Dermis blood vessel endothelial cell (primary cell): ENCODE measurements at regions not wholly inside any gene's neighbourhood (a gene's known extent, or its start where the extent isn't known, plus 50 kb on each side); places are given as distances from the start of the nearest gene placed in this dataset.
A peak's percentile ranks its signal among the peaks of the same experiment; 100 is the strongest.

ENCODE experiments used
- DNase-seq: peaks from one replicate; pipeline ENCODE4 v3.0.0; 2010

DNA sequence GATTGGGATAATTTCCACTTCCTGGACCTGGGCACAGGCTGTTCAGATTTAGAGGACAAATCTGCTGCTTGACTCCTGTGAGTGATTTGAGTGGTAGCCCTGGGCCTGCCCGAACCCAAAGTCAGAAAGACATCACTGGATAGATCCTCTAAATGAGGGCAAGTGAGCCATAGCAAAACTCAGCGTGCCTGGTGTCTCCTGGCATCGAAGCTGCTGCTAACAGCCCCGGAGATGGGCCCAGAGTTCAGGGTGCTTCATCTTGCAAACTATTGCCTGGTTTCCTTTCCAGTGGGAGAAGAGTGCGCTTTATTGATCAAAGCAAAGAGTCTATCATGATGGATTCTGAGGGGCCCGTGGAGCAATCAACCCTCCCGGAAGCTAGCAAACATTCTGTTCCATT is 153.1 kb upstream of the KLHL29 start:
- no peak for DNase-seq

- no peak for DNase-seq
Observed at GRCh38 chr2:23235292-23235691, 149.7 kb upstream of the KLHL29 start.

DNA sequence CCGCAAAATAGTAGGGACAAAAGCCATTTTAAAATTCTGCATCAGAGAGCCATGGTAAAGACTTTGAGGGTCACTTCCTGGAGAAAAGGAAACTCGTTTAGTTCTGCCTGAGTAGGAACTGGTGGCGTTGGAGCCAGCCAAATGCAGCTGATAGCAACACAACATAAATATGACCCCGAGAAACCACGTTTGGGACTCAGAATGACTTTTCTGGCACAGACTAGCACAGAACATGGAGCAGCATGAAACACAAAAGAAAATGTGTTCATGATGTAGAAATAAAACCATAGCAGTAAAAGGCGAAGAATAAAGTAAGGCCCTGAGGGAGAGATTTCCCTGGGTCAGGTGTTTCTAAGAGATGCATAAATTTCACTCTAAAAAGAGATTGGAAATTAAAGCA is 149.2 kb upstream of the KLHL29 start:
- no peak for DNase-seq

DNA sequence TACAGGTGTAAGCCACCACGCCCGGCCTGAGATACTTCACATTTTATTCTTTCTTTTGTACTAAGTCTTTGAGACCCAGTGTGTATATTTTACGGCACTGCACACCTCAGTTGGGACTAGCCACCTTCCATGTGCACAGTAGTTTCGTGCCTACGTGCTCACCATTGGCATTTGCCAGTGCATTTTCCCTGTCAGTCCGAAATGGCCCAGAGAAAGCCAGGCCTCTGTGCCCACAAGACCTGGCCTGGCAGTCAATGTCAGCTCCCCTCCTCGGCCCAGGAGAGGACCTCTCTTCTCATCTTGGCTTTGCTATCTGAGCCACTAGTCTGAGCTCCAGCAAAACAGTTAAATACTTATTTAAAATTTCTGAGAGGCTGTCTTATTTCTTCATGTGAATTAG is 147.8 kb upstream of the KLHL29 start:
- DNase-seq = no peak

DNA sequence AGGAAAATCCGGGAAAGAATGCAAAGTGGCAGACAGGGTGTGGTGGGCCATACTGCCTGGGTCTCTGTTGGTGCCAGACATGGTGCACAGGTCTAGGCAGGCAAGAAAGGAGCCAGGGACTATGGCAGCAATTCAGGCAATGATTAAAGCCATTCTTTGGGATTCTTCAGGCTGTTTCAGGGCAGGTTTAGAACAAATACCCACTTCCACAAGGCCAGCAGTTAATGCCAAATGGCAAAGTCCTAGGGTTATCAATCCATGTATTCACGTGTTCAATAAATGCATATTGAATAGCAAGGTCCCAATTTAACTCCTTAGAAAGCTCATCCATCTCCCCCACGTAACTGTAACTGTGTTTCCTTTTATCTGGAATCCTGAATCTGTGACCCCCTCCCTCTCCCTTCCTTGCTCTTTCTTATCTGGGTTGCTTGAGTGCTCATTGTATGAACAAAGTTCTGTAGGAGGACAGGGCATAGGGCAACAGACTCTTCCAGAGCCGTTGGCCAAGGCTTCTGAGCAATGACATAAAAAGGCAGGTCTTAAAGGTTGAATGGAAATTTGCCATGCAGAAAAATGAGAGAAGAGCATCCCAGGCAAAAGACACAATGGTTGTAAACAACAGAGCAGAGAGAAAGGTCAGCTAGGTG is 146.8 kb upstream of the KLHL29 start:
- DNase-seq = no peak

DNA sequence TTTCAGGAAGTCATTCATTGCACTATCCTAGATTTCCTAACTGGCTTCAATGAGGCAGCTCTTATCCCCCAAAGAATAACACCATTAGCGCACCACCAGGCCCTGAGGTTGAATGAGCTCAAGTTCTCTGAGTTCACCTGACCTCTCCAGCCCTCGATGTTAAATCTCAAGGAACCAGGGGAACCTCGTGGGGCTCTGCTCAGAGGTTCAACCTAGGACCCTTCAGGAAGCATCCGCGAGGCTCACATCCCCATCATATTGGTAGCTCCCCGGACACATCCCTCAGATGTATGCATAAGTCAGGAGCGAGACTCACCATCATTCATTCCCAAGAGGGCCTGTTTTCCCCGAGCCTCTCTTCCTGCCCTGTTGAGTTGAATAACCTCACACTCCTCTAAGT is 145.6 kb upstream of the KLHL29 start:
- no peak for DNase-seq

- no peak for DNase-seq
Observed at GRCh38 chr2:23241121-23241520, 143.9 kb upstream of the KLHL29 start.

- no peak for DNase-seq
Observed at GRCh38 chr2:23241611-23242245, 143.3 kb upstream of the KLHL29 start.

DNA sequence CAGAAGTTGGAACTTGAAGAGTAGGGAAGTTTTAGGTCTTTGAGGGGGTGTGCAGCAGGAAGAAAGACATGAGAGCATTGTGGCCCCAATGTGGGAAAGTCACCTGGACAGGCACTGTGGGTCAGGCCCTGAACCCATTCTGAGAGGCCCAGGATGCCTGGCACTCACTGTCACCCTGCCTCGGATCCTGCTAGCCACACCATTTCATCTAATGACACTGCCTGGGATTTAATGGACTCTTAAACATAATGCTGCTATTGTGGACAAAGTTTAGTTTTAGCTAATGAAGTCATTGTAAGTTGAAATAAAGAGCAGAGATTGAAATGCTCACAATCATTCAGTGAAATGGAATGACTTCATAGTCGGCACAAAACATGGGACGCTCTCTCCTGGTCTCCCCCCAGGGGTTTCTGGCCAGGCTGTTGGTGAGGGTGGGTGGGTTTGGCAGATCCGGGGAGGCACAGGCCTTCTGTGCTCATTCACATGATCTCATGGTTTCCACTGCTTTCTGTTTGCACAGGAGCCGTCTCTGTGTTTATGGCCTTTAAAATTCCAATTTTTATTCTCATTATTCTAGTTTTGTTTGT is 141.8 kb upstream of the KLHL29 start:
- DNase-seq = no peak

DNA sequence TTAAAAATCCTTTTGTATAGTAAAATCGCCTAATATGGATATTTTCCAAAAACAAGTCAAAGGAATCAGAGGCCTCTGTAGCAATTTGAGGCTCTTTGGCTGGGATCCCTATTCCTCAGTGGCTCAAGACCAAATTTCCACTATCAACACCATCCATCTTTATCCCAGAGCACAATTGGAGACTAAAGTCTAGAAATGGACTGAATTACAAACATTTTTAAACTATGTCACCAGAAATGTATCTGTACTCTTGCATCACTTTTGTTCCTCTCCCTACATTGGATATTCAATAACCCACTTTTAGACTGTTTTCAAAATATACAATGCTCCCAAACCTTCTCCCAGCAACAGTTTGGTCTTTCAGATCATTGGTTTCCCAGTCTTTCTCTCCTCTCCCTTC is 140.4 kb upstream of the KLHL29 start:
- no peak for DNase-seq

DNA sequence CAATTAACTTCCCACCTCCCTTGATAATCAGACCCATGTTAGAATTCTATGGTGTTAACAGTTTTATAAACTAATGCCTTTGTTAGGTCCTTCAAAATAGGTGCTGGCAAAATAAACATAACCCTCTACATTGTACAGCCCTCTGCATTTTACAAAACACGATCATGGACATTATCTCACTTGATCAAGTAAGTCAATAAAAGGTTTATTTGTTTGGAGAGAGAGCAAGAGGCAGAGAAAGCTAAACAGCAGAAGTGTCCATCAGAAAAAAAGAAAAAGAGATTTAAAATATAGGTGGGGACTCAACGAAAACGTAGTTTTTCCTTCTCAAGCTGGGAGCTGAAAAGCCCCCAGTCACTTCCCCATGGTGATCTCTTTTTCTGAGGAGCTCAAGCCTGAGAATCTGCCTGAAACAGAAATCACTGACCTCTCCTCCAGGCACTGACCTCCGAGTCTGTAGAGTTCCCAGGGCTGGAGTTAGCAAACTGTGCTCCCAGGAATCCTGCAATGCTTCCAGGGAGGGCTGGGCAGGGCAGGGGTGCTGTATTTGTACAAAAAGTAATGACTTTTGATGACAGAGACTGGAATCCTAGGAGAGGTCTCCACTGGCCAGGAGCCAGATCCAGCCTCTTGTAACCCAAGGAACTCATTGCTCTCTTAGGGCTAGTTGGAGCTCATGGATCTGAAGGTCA is 137.8 kb upstream of the KLHL29 start:
- no peak for DNase-seq

DNA sequence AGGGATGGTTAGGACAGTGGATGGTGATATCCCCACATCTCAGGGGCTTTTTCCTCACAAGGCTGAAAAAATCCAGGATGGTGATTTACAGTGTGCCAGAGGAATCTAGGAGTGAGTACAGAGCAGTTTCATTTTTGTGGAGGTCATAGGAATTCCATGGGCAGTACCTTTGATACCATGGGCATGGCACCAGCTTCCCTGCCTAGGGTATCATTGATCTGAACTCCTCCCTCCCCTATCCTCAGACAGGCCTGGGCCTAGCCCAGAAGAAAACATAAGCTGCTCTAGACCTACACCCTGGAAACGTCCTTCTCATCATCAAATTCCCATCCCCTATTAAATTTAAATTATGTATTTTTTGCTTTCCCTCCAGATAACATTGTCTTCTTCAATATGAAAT is 136.3 kb upstream of the KLHL29 start:
- DNase-seq = no peak

DNA sequence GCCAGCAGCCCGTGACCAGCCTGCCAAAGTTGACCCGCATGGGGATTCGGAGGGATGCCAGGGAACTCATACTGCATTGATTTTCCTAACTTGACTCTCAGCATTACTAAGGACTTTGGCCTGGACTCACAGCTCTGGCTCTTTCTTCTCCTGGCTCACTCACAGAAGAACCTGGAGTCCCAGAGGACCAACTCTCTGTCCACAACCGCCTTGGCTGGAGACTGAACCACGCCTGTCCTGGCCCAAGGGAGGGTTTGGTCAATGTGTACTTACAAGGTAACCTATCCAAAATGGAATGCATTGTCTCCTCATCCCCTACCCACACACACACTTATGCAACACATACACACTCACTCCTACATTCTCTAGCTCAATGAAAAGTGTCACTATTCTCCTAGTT is 135.6 kb upstream of the KLHL29 start:
- DNase-seq = no peak

GRCh38 chr2:23250371-23250770 is 134.6 kb upstream of the KLHL29 start:
- DNase-seq = no peak

- no peak for DNase-seq
Observed at GRCh38 chr2:23256643-23257042, 128.3 kb upstream of the KLHL29 start.

DNA sequence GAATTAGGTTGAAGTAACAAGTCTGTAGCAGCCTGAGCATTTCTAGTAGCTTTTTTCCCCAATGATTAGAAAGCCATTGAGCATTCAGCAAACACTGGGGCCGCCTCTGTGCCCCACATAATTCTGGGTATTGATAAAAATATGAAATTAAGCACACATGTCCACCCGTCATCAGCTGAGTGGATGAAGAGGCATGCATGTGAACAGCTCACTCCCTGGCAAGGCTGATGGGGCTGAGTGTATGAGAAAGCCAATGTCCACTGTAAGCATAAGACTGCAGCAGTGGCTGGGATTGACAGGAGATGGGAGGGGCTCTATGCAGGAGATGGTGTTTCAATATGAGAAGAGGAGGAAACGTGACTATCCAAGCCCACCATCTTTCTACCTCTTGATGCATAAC is 124.4 kb upstream of the KLHL29 start:
- DNase-seq = no peak

- DNase-seq = no peak
Observed at GRCh38 chr2:23268467-23269263, 116.3 kb upstream of the KLHL29 start.

DNA sequence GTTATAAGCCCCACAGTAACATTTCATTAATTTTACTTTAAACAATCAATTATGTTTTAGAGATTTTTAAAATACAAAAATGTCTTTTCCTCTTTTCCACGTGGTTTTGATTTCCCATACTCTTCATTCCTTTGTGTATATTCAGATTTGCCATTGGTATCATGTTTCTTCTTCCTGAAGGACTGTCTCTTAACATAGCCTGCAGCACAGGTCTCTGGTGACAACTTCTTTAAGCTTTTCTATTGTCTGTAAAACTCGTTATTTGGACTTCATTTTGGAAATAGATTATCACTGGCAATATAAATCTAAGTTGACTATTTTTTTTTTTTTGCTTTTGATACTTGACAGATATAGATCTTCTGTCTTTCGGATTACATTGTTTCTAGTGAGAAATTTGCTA is 115.2 kb upstream of the KLHL29 start:
- DNase-seq = no peak

- no peak for DNase-seq
Observed at GRCh38 chr2:23270810-23271209, 114.2 kb upstream of the KLHL29 start.

- DNase-seq = no peak
Observed at GRCh38 chr2:23271230-23271629, 113.7 kb upstream of the KLHL29 start.

DNA sequence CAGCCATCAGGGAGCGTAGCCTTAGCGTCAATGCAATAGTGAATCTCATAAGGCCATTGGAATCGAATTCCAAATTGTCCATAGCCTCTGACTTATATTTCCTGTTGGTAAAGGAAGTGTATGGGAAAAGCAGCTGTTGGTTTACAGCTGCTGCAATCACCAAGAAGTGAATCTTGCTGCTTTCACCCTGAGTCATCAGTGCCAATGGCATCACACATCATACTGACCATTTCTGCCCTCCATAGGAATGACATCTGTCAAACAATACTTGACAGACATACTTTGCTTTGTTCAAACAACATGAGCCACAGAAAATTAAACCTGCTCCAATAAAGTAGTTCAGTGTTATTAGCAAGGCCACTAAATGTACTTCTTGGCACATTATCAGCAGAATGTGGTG is 111.2 kb upstream of the KLHL29 start:
- DNase-seq = no peak

- DNase-seq = peak; percentile 5
Observed at GRCh38 chr2:23280401-23280800, 104.6 kb upstream of the KLHL29 start.

GRCh38 chr2:23283653-23284052 is 101.3 kb upstream of the KLHL29 start:
- no peak for DNase-seq
